A549 (cell line): ENCODE measurements at regions not wholly inside any gene's neighbourhood (a gene's known extent, or its start where the extent isn't known, plus 50 kb on each side); places are given as distances from the start of the nearest gene placed in this dataset.

Source experiments
- ATAC-seq, 2 experiments: fragments of 200-7000 bp in 1 of 2; fragments of >200 bp in 1 of 2; cut with Nextera tagmentation in 1 of 2; cut with Tn5 transposase in 1 of 2; 3 replicates each; pipeline versions ENCODE4 v1.8.0 to v1.9.1; 2018 to 2020; ENCODE audit warnings: mild to moderate bottlenecking in 1 of 2, moderate library complexity in 1 of 2
- CTCF ChIA-PET: fragments of 300-600 bp; sonication (Branson Sonifier 250); formaldehyde crosslinking; extraction: SDS; loops from one replicate; lab custom pipeline; 2021; ENCODE audit warnings: antibody characterized with exemption, inconsistent platforms; lab: Yijun Ruan, JAX
- POLR2A ChIA-PET: fragments of 350-600 bp; formaldehyde crosslinking; extraction: SDS; loops from one replicate; lab custom pipeline; 2021; ENCODE audit warnings: antibody characterized with exemption, inconsistent platforms; lab: Yijun Ruan, JAX
- DNase-seq, 2 experiments: peaks; one replicate each; pipeline versions ENCODE4 v3.0.0 to v3.0.0-alpha.2; 2011 to 2016; ENCODE audit warnings: low read depth in 1 of 2, low spot score in 1 of 2
- FAIRE-seq: peaks from 2 replicates; lab custom pipeline; 2011; peaks lifted over from hg19 to GRCh38; lab: Jason Lieb, UNC
- H3K27ac ChIP-seq, 2 experiments: fragments of >200 bp; sonication (Bioruptor Twin); formaldehyde crosslinking; 3 replicates each; pipeline ENCODE4 v1.5.1; 2016 to 2017
- H3K4me1 ChIP-seq: fragments of >200 bp; sonication (Bioruptor Twin); formaldehyde crosslinking; 3 replicates; pipeline ENCODE4 v1.6.1; 2016
- H3K4me2 ChIP-seq: fragments of >200 bp; sonication (Bioruptor Twin); formaldehyde crosslinking; 3 replicates; pipeline ENCODE4 v1.6.1; 2016
- H3K4me3 ChIP-seq: fragments of >200 bp; sonication (Bioruptor Twin); formaldehyde crosslinking; 3 replicates; pipeline ENCODE4 v1.5.1; 2016
- H3K9me3 ChIP-seq: fragments of >200 bp; sonication (Bioruptor Twin); formaldehyde crosslinking; 3 replicates; pipeline ENCODE4 v1.6.1; 2016
- E2F6 ChIP-seq: IDR thresholded peaks from 2 replicates; pipeline ENCODE4 v1.6.1; 2012; ENCODE audit warnings: low read depth, borderline replicate concordance
- EP300 ChIP-seq, 2 experiments: fragments of >200 bp; sonication (Bioruptor Twin); formaldehyde crosslinking; IDR thresholded peaks; 2 replicates in 1 of 2; 3 replicates in 1 of 2; pipeline ENCODE4 v1.6.1; 2016 to 2017
- FOSL2 ChIP-seq, 2 experiments: fragments of 450-650 bp in 1 of 2; fragments of >200 bp in 1 of 2; sonication (Bioruptor Twin) in 1 of 2; formaldehyde crosslinking; IDR thresholded peaks; 2 replicates each; pipeline versions ENCODE4 v1.5.0 to v1.6.1; 2016 to 2020; ENCODE audit warnings: mild to moderate bottlenecking in 1 of 2, moderate library complexity in 1 of 2
- FOXS1 ChIP-seq: fragments of 250-450 bp; sonication (Bioruptor Pico); IDR thresholded peaks from 2 replicates; pipeline ENCODE4 v1.5.0; 2020; ENCODE audit warnings: mild to moderate bottlenecking, moderate library complexity
- GATA3 ChIP-seq: IDR thresholded peaks from 2 replicates; pipeline ENCODE4 v1.6.1; 2012; ENCODE audit warnings: borderline replicate concordance
- HDAC2 ChIP-seq: fragments of 200-600 bp; sonication (generic); IDR thresholded peaks from 2 replicates; pipeline ENCODE4 v1.6.1; 2016
- HES2 ChIP-seq: fragments of >200 bp; sonication (Bioruptor Twin); formaldehyde crosslinking; IDR thresholded peaks from 2 replicates; pipeline ENCODE4 v1.6.1; 2016
- HOXB13 ChIP-seq: fragments of 250-450 bp; sonication (Bioruptor Pico); IDR thresholded peaks from 2 replicates; pipeline ENCODE4 v1.5.0; 2020; ENCODE audit warnings: low read depth, mild to moderate bottlenecking, moderate library complexity
- JUNB ChIP-seq: fragments of >200 bp; sonication (Bioruptor Twin); formaldehyde crosslinking; IDR thresholded peaks from 2 replicates; pipeline ENCODE4 v1.6.1; 2016
- MAFK ChIP-seq: fragments of 450-650 bp; IDR thresholded peaks from 2 replicates; pipeline ENCODE4 v1.6.1; 2014; ENCODE audit not compliant: partially characterized antibody
- MAZ ChIP-seq: fragments of 150-350 bp; IDR thresholded peaks from 2 replicates; pipeline ENCODE4 v1.6.1; 2014; ENCODE audit warnings: antibody characterized with exemption, low read depth, low read length, borderline replicate concordance
- MYC ChIP-seq: IDR thresholded peaks from 2 replicates; pipeline ENCODE4 v1.6.1; 2012; ENCODE audit warnings: mild to moderate bottlenecking, inconsistent platforms, low read length, improper control_type of control experiment, borderline replicate concordance
- NR3C1 ChIP-seq: fragments of >200 bp; sonication (Bioruptor Twin); formaldehyde crosslinking; IDR thresholded peaks from 3 replicates; pipeline ENCODE4 v1.6.1; 2017
- PHF8 ChIP-seq: fragments of 200-600 bp; sonication (generic); IDR thresholded peaks from 2 replicates; pipeline ENCODE4 v1.6.1; 2016; ENCODE audit warnings: low read depth, mild to moderate bottlenecking, antibody characterized with exemption, moderate library complexity, borderline replicate concordance
- RAD21 ChIP-seq, 2 experiments: fragments of >200 bp in 1 of 2; sonication (Bioruptor Twin) in 1 of 2; formaldehyde crosslinking in 1 of 2; IDR thresholded peaks in 1 of 2; conservative IDR thresholded peaks in 1 of 2; 2 replicates in 1 of 2; 3 replicates in 1 of 2; pipeline ENCODE4 v1.6.1; 2012 to 2018; ENCODE audit warnings: inconsistent platforms in 1 of 2
- RARB ChIP-seq: fragments of 250-450 bp; sonication (Bioruptor Pico); IDR thresholded peaks from 2 replicates; pipeline ENCODE4 v1.8.0; 2021; ENCODE audit warnings: mild to moderate bottlenecking, moderate library complexity
- RCOR1 ChIP-seq: fragments of 150-350 bp; IDR thresholded peaks from 2 replicates; pipeline ENCODE4 v1.6.1; 2014; ENCODE audit warnings: antibody characterized with exemption, low read length, low read depth
- ZC3H11A ChIP-seq: fragments of 450-650 bp; IDR thresholded peaks from 2 replicates; pipeline ENCODE4 v1.6.1; 2014; ENCODE audit warnings: antibody characterized with exemption, mild to moderate bottlenecking
- WGBS: methylation state at CpG from one replicate; pipeline ENCODE4 v1.1.6; 2017; ENCODE audit errors: missing lambda C conversion rate; 5-methylcytosine and 5-hydroxymethylcytosine counted together
- TF ChIP-seq, protein P1 (sequence below): IDR thresholded peaks from 2 replicates; pipeline ENCODE4 v1.6.1; 2012
- TF ChIP-seq, protein P2 (sequence below): fragments of 450-650 bp; IDR thresholded peaks from 2 replicates; pipeline ENCODE4 v1.6.1; 2014; ENCODE audit warnings: antibody characterized with exemption
- TF ChIP-seq, protein P3 (sequence below): fragments of 250-450 bp; sonication (Bioruptor Pico); IDR thresholded peaks from 2 replicates; pipeline ENCODE4 v1.5.0; 2020; ENCODE audit warnings: low read depth, mild to moderate bottlenecking, moderate library complexity
- TF ChIP-seq, protein P4 (sequence below): fragments of >200 bp; sonication (Bioruptor Twin); formaldehyde crosslinking; IDR thresholded peaks from 3 replicates; pipeline ENCODE4 v1.5.1; 2016

- TF ChIP-seq, protein P1, sequence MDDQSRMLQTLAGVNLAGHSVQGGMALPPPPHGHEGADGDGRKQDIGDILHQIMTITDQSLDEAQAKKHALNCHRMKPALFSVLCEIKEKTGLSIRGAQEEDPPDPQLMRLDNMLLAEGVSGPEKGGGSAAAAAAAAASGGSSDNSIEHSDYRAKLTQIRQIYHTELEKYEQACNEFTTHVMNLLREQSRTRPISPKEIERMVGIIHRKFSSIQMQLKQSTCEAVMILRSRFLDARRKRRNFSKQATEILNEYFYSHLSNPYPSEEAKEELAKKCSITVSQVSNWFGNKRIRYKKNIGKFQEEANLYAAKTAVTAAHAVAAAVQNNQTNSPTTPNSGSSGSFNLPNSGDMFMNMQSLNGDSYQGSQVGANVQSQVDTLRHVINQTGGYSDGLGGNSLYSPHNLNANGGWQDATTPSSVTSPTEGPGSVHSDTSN: no peak
- no peak for TF ChIP-seq MAFK
- no peak for TF ChIP-seq HOXB13 (CRISPR knock-in tag)
These were observed 258.4 kb downstream of the MEIS1 start (continued) for GRCh38 chr2:66693076-66693965.

- Histone ChIP-seq H3K4me1 (no peaks in the 10 kb centered on the region), H3K4me2 (no peak overlapping the region), H3K4me3 (no peak overlapping the region), H3K9me3 (no peaks in the 10 kb centered on the region), H3K27ac (no peak overlapping the region)
- DNase-seq (no peak), FAIRE-seq (no peak), ATAC-seq (no peak)
- POLR2A ChIA-PET: no interaction called here
- 5% methylated on average over 4 of the region's 4 CpGs for WGBS
- CTCF ChIA-PET: no interaction called here
- TF ChIP-seq, protein P2, sequence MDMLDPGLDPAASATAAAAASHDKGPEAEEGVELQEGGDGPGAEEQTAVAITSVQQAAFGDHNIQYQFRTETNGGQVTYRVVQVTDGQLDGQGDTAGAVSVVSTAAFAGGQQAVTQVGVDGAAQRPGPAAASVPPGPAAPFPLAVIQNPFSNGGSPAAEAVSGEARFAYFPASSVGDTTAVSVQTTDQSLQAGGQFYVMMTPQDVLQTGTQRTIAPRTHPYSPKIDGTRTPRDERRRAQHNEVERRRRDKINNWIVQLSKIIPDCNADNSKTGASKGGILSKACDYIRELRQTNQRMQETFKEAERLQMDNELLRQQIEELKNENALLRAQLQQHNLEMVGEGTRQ: no peak
- no peak for TF ChIP-seq GATA3
- no peak for TF ChIP-seq PHF8
- TF ChIP-seq FOXS1 (CRISPR knock-in tag): no peak
- TF ChIP-seq FOSL2 (IDR thresholded peaks at IDR 0.05): no peak
- TF ChIP-seq FOSL2 (CRISPR knock-in tag; IDR thresholded peaks at IDR 0.05): no peak
- no peak for TF ChIP-seq RAD21 (conservative IDR thresholded peaks at IDR 0.05 in 1 of 2, IDR thresholded peaks at IDR 0.05 in 1 of 2)
- TF ChIP-seq JUNB: no peak
- TF ChIP-seq NR3C1: no peak
- TF ChIP-seq HES2: no peak
- TF ChIP-seq, protein P3, sequence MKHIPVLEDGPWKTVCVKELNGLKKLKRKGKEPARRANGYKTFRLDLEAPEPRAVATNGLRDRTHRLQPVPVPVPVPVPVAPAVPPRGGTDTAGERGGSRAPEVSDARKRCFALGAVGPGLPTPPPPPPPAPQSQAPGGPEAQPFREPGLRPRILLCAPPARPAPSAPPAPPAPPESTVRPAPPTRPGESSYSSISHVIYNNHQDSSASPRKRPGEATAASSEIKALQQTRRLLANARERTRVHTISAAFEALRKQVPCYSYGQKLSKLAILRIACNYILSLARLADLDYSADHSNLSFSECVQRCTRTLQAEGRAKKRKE (CRISPR knock-in tag): no peak
- no peak for TF ChIP-seq RARB (CRISPR knock-in tag)
- TF ChIP-seq HDAC2: no peak
- TF ChIP-seq, protein P4, sequence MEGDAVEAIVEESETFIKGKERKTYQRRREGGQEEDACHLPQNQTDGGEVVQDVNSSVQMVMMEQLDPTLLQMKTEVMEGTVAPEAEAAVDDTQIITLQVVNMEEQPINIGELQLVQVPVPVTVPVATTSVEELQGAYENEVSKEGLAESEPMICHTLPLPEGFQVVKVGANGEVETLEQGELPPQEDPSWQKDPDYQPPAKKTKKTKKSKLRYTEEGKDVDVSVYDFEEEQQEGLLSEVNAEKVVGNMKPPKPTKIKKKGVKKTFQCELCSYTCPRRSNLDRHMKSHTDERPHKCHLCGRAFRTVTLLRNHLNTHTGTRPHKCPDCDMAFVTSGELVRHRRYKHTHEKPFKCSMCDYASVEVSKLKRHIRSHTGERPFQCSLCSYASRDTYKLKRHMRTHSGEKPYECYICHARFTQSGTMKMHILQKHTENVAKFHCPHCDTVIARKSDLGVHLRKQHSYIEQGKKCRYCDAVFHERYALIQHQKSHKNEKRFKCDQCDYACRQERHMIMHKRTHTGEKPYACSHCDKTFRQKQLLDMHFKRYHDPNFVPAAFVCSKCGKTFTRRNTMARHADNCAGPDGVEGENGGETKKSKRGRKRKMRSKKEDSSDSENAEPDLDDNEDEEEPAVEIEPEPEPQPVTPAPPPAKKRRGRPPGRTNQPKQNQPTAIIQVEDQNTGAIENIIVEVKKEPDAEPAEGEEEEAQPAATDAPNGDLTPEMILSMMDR: no peak
- TF ChIP-seq MYC: no peak
- TF ChIP-seq RCOR1: no peak
- TF ChIP-seq E2F6: no peak
- TF ChIP-seq ZC3H11A: no peak
- TF ChIP-seq EP300 (IDR thresholded peaks at IDR 0.05): no peak
- TF ChIP-seq MAZ: no peak
- TF ChIP-seq, all 56 proteins: peak for 0
These were observed 259.3 kb downstream of the MEIS1 start for GRCh38 chr2:66694087-66694860.
